Left ventricle myocardium inferior (tissue), 1 donor: ENCODE measurements at regions not wholly inside any gene's neighbourhood (a gene's known extent, or its start where the extent isn't known, plus 50 kb on each side); places are given as distances from the start of the nearest gene placed in this dataset.

Source experiments
- DNase-seq: peaks from one replicate; pipeline ENCODE4 v3.0.0-alpha.2; 2020
- H3K27ac ChIP-seq: fragments of 200-600 bp; replicated peaks from 2 replicates; pipeline ENCODE4 v1.8.0; 2021
- H3K27me3 ChIP-seq: fragments of 200-600 bp; 2 replicates; pipeline ENCODE4 v1.8.0; 2021; ENCODE audit warnings: low read depth
- H3K36me3 ChIP-seq: fragments of 200-600 bp; 2 replicates; pipeline ENCODE4 v1.8.0; 2021
- H3K4me1 ChIP-seq: fragments of 200-600 bp; 2 replicates; pipeline ENCODE4 v1.8.0; 2021
- H3K4me3 ChIP-seq: fragments of 200-600 bp; 2 replicates; pipeline ENCODE4 v1.8.0; 2021; ENCODE audit warnings: mild to moderate bottlenecking, moderate library complexity
- H3K9me3 ChIP-seq: fragments of 200-600 bp; replicated peaks from 2 replicates; pipeline ENCODE4 v1.8.0; 2021
- intact Hi-C: fragments of 100-400 bp; cut with micrococcal nuclease; formaldehyde crosslinking; loops from one replicate; pipeline ENCODE4 v1.11.0; 2022
- TF ChIP-seq, protein P1 (sequence below): fragments of 200-600 bp; IDR thresholded peaks from 2 replicates; pipeline ENCODE4 v1.8.0; 2021; ENCODE audit warnings: antibody characterized with exemption, mild to moderate bottlenecking, borderline replicate concordance
- donor health status: DM: no; HTN: yes; CAD: no; lungs with severe emphysema.

DNA sequence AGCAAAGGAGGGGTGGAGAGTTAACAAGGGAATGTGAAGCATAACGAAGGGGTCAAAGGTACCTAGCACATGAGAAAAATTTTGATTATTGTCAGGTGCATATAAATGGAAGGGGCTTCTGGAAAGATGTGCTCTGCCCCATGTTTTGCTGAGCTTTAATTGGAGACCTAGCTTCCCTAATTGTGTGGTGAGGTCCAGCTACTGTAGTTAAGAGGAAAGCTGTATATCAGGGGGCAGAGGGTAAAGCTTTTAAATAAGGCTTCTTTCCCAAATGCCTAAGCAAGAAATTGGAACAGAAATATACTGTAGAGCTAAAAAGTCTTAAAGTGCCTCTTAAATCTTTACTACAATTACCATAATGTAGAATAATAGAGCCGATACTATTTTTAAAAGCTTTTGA is 267.2 kb downstream of the MAT2B start:
- Histone ChIP-seq H3K27ac (no peak overlapping the region), H3K4me3 (no peak overlapping the region), H3K4me1 (no peaks in the 10 kb centered on the region), H3K36me3 (no peaks in the 10 kb centered on the region), H3K9me3 (no peaks in the 10 kb centered on the region), H3K27me3 (no peaks in the 10 kb centered on the region)
- no peak for DNase-seq
- intact Hi-C loops = no loop called here
- TF ChIP-seq, protein P1, sequence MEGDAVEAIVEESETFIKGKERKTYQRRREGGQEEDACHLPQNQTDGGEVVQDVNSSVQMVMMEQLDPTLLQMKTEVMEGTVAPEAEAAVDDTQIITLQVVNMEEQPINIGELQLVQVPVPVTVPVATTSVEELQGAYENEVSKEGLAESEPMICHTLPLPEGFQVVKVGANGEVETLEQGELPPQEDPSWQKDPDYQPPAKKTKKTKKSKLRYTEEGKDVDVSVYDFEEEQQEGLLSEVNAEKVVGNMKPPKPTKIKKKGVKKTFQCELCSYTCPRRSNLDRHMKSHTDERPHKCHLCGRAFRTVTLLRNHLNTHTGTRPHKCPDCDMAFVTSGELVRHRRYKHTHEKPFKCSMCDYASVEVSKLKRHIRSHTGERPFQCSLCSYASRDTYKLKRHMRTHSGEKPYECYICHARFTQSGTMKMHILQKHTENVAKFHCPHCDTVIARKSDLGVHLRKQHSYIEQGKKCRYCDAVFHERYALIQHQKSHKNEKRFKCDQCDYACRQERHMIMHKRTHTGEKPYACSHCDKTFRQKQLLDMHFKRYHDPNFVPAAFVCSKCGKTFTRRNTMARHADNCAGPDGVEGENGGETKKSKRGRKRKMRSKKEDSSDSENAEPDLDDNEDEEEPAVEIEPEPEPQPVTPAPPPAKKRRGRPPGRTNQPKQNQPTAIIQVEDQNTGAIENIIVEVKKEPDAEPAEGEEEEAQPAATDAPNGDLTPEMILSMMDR = no peak

DNA sequence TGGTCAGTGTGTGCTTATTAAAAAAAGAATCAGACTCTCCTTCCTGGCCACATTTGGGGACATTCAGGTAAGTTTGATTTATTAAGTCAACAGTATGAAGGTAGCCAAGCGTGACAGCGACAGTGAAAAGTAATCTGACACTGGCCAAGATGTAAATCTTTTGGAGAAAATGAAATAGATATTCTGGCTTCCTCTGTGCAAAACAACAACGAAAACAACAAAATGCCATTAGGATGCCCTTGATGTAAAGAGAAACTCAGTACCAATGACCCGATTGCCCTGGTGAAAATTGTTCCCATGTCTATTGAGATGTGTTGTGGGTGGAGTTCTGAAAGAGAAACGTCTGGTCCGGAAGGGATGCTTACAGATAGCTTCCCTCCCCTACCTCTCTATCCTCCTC is 267.8 kb downstream of the MAT2B start:
- TF ChIP-seq, protein P1 = no peak
- Histone ChIP-seq H3K36me3 (no peaks in the 10 kb centered on the region), H3K9me3 (no peaks in the 10 kb centered on the region), H3K4me1 (no peaks in the 10 kb centered on the region), H3K27me3 (no peaks in the 10 kb centered on the region), H3K4me3 (no peak overlapping the region), H3K27ac (no peak overlapping the region)
- intact Hi-C loops = no loop called here
- DNase-seq = no peak

DNA sequence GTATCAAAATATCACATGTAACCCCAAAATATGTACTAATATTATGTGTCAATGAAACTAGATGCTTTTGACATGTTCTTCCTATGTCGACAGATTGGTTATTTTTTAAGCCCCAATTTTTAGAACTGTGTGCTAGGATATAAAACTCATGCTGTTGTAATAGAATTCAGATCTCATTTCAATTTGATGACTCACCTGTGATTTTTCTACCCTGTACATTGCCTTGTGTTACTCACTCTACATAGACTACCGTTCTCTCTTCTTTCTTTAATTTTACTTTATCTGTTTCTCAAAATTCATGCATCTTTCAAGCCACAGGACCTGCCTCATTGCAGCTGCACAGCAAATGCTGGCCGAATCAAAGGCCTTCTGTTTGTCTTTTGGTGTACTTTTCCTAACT is 284.5 kb downstream of the MAT2B start:
- no peak for DNase-seq
- no peak overlapping the region for H3K27ac ChIP-seq
- H3K9me3 ChIP-seq = peaks cover 2% of the 10 kb centered on the region
- H3K27me3 ChIP-seq = no peaks in the 10 kb centered on the region
- no peaks in the 10 kb centered on the region for H3K36me3 ChIP-seq
- TF ChIP-seq, protein P1 = no peak
- H3K4me1 ChIP-seq = no peaks in the 10 kb centered on the region
- no peak overlapping the region for H3K4me3 ChIP-seq
- intact Hi-C loops = no loop called here

DNA sequence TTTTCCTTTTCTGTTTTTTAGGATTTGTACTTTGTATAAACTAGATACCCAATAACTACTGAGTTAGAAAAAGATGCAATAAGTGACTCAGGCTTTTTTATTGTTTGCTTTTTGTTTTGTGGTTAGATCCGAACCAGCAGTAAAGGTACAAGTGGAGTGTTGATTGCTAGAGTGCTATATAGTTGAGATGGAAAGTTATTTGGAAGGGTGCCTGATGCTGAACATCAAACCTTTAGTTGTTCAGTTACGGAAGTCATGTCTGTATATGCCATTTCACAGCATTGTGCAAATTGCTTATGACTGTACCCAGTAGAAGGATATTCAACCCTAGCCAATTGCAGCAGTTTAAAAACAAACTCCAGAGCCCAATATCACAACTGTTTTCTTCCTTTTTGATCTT is 285.1 kb downstream of the MAT2B start:
- H3K4me3 ChIP-seq = no peak overlapping the region
- H3K27me3 ChIP-seq = no peaks in the 10 kb centered on the region
- TF ChIP-seq, protein P1 = no peak
- no peak overlapping the region for H3K27ac ChIP-seq
- H3K4me1 ChIP-seq = no peaks in the 10 kb centered on the region
- H3K9me3 ChIP-seq = no peaks in the 10 kb centered on the region
- H3K36me3 ChIP-seq = no peaks in the 10 kb centered on the region
- DNase-seq = no peak
- intact Hi-C loops = no loop called here

DNA sequence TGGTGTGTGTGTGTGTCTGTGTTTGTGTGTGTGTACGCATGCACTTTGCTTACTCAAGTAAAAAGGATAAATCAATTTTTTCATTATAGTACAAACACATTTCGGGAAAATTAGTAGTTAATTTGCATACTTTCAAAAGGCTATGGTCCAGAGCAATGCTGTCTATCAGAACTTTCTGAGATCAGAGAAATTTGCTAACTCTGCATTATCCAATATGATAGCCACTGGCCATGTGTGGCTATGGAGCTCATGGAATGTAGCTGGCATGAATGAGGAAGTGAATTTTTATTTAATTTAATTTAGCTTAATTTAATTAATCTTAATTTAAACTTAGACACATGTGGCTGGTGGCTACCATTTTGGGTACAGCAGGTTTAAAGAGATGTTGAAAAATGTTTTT is 289.6 kb downstream of the MAT2B start:
- H3K36me3 ChIP-seq = no peaks in the 10 kb centered on the region
- H3K27ac ChIP-seq = no peak overlapping the region
- no peaks in the 10 kb centered on the region for H3K27me3 ChIP-seq
- TF ChIP-seq, protein P1 = no peak
- H3K9me3 ChIP-seq = no peaks in the 10 kb centered on the region
- H3K4me3 ChIP-seq = no peak overlapping the region
- H3K4me1 ChIP-seq = no peaks in the 10 kb centered on the region
- intact Hi-C loops = no loop called here
- no peak for DNase-seq

DNA sequence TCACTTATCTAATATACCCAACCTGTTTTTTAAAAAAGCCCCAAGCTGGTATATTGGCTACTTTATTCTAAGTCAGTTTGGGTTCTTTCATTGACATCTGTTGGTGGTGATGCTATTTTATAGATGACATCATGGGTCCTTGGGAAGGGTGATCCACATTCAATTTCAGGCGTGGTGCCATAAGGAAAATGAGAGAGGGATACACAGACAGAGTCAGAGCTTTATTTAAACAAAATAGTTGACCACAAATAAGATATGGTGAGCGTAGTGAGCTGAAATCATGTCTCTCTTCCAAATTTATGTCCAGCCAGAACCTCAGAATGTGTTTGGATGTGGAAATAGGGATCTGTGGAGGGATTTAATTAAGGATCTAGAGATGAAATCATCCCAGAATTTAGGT is 302.4 kb downstream of the MAT2B start:
- H3K27ac ChIP-seq = no peak overlapping the region
- no peaks in the 10 kb centered on the region for H3K36me3 ChIP-seq
- intact Hi-C loops = no loop called here
- H3K4me3 ChIP-seq = no peak overlapping the region
- no peaks in the 10 kb centered on the region for H3K27me3 ChIP-seq
- TF ChIP-seq, protein P1 = no peak
- no peaks in the 10 kb centered on the region for H3K4me1 ChIP-seq
- DNase-seq = no peak
- H3K9me3 ChIP-seq = no peaks in the 10 kb centered on the region
